ENCODE measurements at regions not wholly inside any gene's neighbourhood (a gene's known extent, or its start where the extent isn't known, plus 50 kb on each side); places are given as distances from the start of the nearest gene placed in this dataset.

- Histone ChIP-seq H3K36me3 (ENCODE audit: insufficient read depth, low read length) (no peaks in the 10 kb centered on the region), H3K9ac (ENCODE audit: low read length) (no peak overlapping the region), H3K4me1 (ENCODE audit: insufficient read depth, low read length) (no peaks in the 10 kb centered on the region), H3K27me3 (ENCODE audit: control insufficient read depth in 1 of 2, insufficient read depth in 2 of 2, low read length in 2 of 2) (no peaks in the 10 kb centered on the region), H3K9me3 (ENCODE audit: low read length) (no peaks in the 10 kb centered on the region), H3K27ac (ENCODE audit: low read depth, low read length) (no peak overlapping the region), H3K4me3 (ENCODE audit: low read depth in 1 of 2, low read length in 2 of 2) (no peak overlapping the region)
Measured at GRCh38 chr10:129390726-129391125, 76.3 kb upstream of the MGMT start.

GRCh38 chr10:129391464-129391863 is 75.6 kb upstream of the MGMT start:
- Histone ChIP-seq H3K36me3 (ENCODE audit: insufficient read depth, low read length) (no peaks in the 10 kb centered on the region), H3K27ac (ENCODE audit: low read depth, low read length) (no peak overlapping the region), H3K9me3 (ENCODE audit: low read length) (no peaks in the 10 kb centered on the region), H3K4me1 (ENCODE audit: insufficient read depth, low read length) (no peaks in the 10 kb centered on the region), H3K9ac (ENCODE audit: low read length) (no peak overlapping the region), H3K4me3 (ENCODE audit: low read depth in 1 of 2, low read length in 2 of 2) (no peak overlapping the region), H3K27me3 (ENCODE audit: control insufficient read depth in 1 of 2, insufficient read depth in 2 of 2, low read length in 2 of 2) (no peaks in the 10 kb centered on the region)

GRCh38 chr10:129392855-129393254 is 74.2 kb upstream of the MGMT start:
- no peak overlapping the region for H3K27ac ChIP-seq (ENCODE audit: low read depth, low read length)
- H3K36me3 ChIP-seq (ENCODE audit: insufficient read depth, low read length): no peaks in the 10 kb centered on the region
- H3K9me3 ChIP-seq (ENCODE audit: low read length): no peaks in the 10 kb centered on the region
- no peaks in the 10 kb centered on the region for H3K27me3 ChIP-seq (ENCODE audit: control insufficient read depth in 1 of 2, insufficient read depth in 2 of 2, low read length in 2 of 2)
- no peak overlapping the region for H3K9ac ChIP-seq (ENCODE audit: low read length)
- H3K4me1 ChIP-seq (ENCODE audit: insufficient read depth, low read length): no peaks in the 10 kb centered on the region
- no peak overlapping the region for H3K4me3 ChIP-seq (ENCODE audit: low read depth in 1 of 2, low read length in 2 of 2)

GRCh38 chr10:129393812-129394211 is 73.2 kb upstream of the MGMT start:
- Histone ChIP-seq H3K27ac (ENCODE audit: low read depth, low read length) (no peak overlapping the region), H3K27me3 (ENCODE audit: control insufficient read depth in 1 of 2, insufficient read depth in 2 of 2, low read length in 2 of 2) (no peaks in the 10 kb centered on the region), H3K9me3 (ENCODE audit: low read length) (no peaks in the 10 kb centered on the region), H3K4me3 (ENCODE audit: low read depth in 1 of 2, low read length in 2 of 2) (no peak overlapping the region), H3K9ac (ENCODE audit: low read length) (no peak overlapping the region), H3K36me3 (ENCODE audit: insufficient read depth, low read length) (no peaks in the 10 kb centered on the region), H3K4me1 (ENCODE audit: insufficient read depth, low read length) (peaks cover 5% of the 10 kb centered on the region)

GRCh38 chr10:129394518-129395328 is 72.3 kb upstream of the MGMT start:
- no peak overlapping the region for H3K4me3 ChIP-seq (ENCODE audit: low read depth in 1 of 2, low read length in 2 of 2)
- no peaks in the 10 kb centered on the region for H3K9me3 ChIP-seq (ENCODE audit: low read length)
- no peaks in the 10 kb centered on the region for H3K36me3 ChIP-seq (ENCODE audit: insufficient read depth, low read length)
- no peaks in the 10 kb centered on the region for H3K27me3 ChIP-seq (ENCODE audit: control insufficient read depth in 1 of 2, insufficient read depth in 2 of 2, low read length in 2 of 2)
- no peak overlapping the region for H3K27ac ChIP-seq (ENCODE audit: low read depth, low read length)
- no peak overlapping the region for H3K9ac ChIP-seq (ENCODE audit: low read length)
- peaks cover 5% of the 10 kb centered on the region for H3K4me1 ChIP-seq (ENCODE audit: insufficient read depth, low read length)

DNA sequence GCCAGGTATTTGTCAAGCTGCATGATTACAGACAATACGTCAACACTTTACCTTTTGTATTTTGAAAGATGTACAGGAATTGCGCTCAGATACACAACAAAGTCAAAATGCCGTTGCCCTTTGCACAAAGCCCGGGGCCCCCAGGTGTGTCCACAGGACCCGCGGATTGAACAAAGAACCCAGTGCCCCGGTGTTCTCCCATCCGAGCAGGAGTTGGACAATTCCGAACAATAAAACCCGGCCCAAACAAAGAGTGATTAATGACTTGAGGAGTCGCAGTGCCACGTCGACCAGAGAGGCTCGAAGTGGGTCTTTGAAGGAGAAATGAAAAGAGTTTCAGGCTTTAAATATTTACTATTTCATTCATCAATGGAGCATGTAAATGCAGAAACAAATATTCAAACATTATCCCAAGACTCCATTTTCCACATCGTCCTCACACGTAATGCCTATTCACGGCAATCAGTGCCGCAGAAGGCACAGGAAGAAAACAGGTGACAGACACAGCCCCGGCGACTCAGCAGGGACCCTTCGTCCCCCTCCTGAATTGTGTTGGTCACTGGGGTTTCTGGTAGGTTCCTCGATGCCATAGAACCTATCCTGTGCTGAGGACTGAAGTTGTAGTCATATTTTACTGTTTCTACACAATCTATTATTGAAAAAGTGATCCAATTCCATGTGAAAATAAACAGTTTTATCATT is 70.9 kb upstream of the MGMT start:
- Histone ChIP-seq H3K4me1 (ENCODE audit: insufficient read depth, low read length) (peaks cover 5% of the 10 kb centered on the region), H3K27ac (ENCODE audit: low read depth, low read length) (no peak overlapping the region), H3K36me3 (ENCODE audit: insufficient read depth, low read length) (no peaks in the 10 kb centered on the region), H3K9me3 (ENCODE audit: low read length) (no peaks in the 10 kb centered on the region), H3K9ac (ENCODE audit: low read length) (no peak overlapping the region), H3K27me3 (ENCODE audit: control insufficient read depth in 1 of 2, insufficient read depth in 2 of 2, low read length in 2 of 2) (no peaks in the 10 kb centered on the region), H3K4me3 (ENCODE audit: low read depth in 1 of 2, low read length in 2 of 2) (no peak overlapping the region)

DNA sequence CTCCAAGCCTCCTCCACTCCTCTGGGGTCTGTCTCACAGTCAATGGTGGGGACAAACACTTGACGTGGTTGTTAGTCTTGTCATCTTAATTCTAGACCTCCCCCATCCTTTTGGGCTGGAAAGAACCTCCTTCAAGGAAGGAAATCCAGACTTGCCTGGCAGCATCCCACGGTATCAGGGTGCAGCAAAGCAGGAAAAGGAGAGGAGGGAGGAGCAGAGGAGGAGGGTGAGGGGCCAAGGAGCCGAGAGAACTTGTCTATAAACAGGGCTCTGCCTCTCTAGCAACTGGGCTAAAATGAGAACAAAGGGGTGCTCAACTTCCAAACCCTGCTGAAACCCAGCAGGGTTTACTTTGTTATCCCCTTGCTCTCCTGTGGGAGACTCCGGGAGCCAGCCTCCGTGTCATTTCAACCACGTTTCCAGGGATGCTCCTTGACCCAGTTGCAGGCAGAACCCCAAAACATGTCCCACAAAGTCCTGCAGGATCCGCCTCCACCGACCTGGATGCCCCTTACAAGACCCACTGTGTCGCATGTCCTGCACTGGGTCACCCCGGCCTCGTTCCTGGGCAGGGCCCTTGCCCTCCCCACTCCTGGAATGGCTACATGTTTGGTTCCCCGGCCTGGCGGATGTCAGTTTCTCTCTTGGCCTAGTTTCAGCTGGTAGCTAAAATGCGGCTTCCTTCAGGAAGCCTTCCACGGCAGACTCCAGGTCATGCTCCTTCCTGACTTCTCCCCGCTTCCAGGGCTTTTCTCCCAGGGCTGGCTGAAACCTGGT is 69.7 kb upstream of the MGMT start:
- Histone ChIP-seq H3K9me3 (ENCODE audit: low read length) (no peaks in the 10 kb centered on the region), H3K9ac (ENCODE audit: low read length) (no peak overlapping the region), H3K27ac (ENCODE audit: low read depth, low read length) (no peak overlapping the region), H3K27me3 (ENCODE audit: control insufficient read depth in 1 of 2, insufficient read depth in 2 of 2, low read length in 2 of 2) (no peaks in the 10 kb centered on the region), H3K4me1 (ENCODE audit: insufficient read depth, low read length) (peaks cover 5% of the 10 kb centered on the region), H3K4me3 (ENCODE audit: low read depth in 1 of 2, low read length in 2 of 2) (no peak overlapping the region), H3K36me3 (ENCODE audit: insufficient read depth, low read length) (no peaks in the 10 kb centered on the region)

DNA sequence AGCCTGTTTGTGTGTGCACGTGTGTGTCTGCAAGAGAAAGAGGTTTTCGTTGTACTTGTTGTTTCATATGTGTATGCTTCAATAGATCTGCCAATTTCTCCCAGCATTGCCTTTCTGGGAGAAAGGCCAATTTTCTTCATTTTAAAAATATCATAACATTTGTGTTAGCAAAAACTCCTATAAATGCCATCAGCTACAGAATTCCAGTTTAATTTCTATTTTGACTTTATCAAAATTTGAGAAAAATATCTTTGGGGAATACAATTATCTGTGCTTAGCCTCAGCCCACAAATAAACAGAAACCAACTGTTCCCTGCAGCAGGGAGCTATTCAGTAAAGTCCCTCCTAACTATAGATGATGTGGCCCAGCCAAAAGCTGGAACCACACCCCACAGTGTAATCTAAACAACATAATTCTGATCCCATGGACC is 68.3 kb upstream of the MGMT start:
- Histone ChIP-seq H3K9me3 (ENCODE audit: low read length) (no peaks in the 10 kb centered on the region), H3K36me3 (ENCODE audit: insufficient read depth, low read length) (no peaks in the 10 kb centered on the region), H3K4me1 (ENCODE audit: insufficient read depth, low read length) (peaks cover 5% of the 10 kb centered on the region), H3K4me3 (ENCODE audit: low read depth in 1 of 2, low read length in 2 of 2) (no peak overlapping the region), H3K27me3 (ENCODE audit: control insufficient read depth in 1 of 2, insufficient read depth in 2 of 2, low read length in 2 of 2) (no peaks in the 10 kb centered on the region), H3K27ac (ENCODE audit: low read depth, low read length) (no peak overlapping the region), H3K9ac (ENCODE audit: low read length) (no peak overlapping the region)

DNA sequence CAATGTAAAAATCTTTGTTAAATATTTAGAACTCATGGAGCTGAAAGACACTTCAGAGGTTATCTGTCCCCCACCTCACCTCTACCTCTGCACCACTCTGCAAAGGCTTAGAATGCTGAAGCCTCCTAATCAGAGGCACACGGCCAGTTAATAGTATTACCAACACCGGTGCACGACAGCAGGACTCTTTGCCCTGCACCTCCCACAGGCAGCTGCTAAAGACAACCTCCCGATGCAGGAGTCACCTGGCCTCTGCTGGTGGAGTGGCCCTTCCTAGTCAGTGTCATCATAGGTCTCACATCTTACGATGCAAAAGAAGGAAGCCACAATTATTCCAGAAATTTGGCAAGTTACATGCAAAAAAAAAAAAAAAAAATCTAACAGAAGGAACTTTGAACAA is 66.6 kb upstream of the MGMT start:
- Histone ChIP-seq H3K9ac (ENCODE audit: low read length) (no peak overlapping the region), H3K27ac (ENCODE audit: low read depth, low read length) (no peak overlapping the region), H3K4me1 (ENCODE audit: insufficient read depth, low read length) (peaks cover 5% of the 10 kb centered on the region), H3K36me3 (ENCODE audit: insufficient read depth, low read length) (no peaks in the 10 kb centered on the region), H3K4me3 (ENCODE audit: low read depth in 1 of 2, low read length in 2 of 2) (no peak overlapping the region), H3K9me3 (ENCODE audit: low read length) (no peaks in the 10 kb centered on the region), H3K27me3 (ENCODE audit: control insufficient read depth in 1 of 2, insufficient read depth in 2 of 2, low read length in 2 of 2) (no peaks in the 10 kb centered on the region)

GRCh38 chr10:129402459-129402858 is 64.6 kb upstream of the MGMT start:
- Histone ChIP-seq H3K36me3 (ENCODE audit: insufficient read depth, low read length) (no peaks in the 10 kb centered on the region), H3K9me3 (ENCODE audit: low read length) (no peaks in the 10 kb centered on the region), H3K9ac (ENCODE audit: low read length) (no peak overlapping the region), H3K4me3 (ENCODE audit: low read depth in 1 of 2, low read length in 2 of 2) (no peak overlapping the region), H3K27ac (ENCODE audit: low read depth, low read length) (no peak overlapping the region), H3K4me1 (ENCODE audit: insufficient read depth, low read length) (peaks cover 5% of the 10 kb centered on the region), H3K27me3 (ENCODE audit: control insufficient read depth in 1 of 2, insufficient read depth in 2 of 2, low read length in 2 of 2) (no peaks in the 10 kb centered on the region)

- no peaks in the 10 kb centered on the region for H3K4me1 ChIP-seq (ENCODE audit: insufficient read depth, low read length)
Measured at GRCh38 chr10:129404091-129404490, 63.0 kb upstream of the MGMT start.

More at GRCh38 chr10:129404091-129404490, 63.0 kb upstream of the MGMT start:
- H3K36me3 ChIP-seq (ENCODE audit: insufficient read depth, low read length): no peaks in the 10 kb centered on the region
- H3K9ac ChIP-seq (ENCODE audit: low read length): no peak overlapping the region
- H3K27me3 ChIP-seq (ENCODE audit: control insufficient read depth in 1 of 2, insufficient read depth in 2 of 2, low read length in 2 of 2): no peaks in the 10 kb centered on the region
- H3K4me3 ChIP-seq (ENCODE audit: low read depth in 1 of 2, low read length in 2 of 2): no peak overlapping the region
- no peak overlapping the region for H3K27ac ChIP-seq (ENCODE audit: low read depth, low read length)
- no peaks in the 10 kb centered on the region for H3K9me3 ChIP-seq (ENCODE audit: low read length)

Measured in muscle layer of colon (tissue), 2 donors.